Fibroblast of skin of left quadriceps (primary cell): ENCODE measurements at regions not wholly inside any gene's neighbourhood (a gene's known extent, or its start where the extent isn't known, plus 50 kb on each side); places are given as distances from the start of the nearest gene placed in this dataset.

Source experiments
- DNase-seq, 2 experiments: peaks; one replicate each; pipeline ENCODE4 v3.0.0-alpha.2; 2013; ENCODE audit warnings: low read depth in 2 of 2

DNA sequence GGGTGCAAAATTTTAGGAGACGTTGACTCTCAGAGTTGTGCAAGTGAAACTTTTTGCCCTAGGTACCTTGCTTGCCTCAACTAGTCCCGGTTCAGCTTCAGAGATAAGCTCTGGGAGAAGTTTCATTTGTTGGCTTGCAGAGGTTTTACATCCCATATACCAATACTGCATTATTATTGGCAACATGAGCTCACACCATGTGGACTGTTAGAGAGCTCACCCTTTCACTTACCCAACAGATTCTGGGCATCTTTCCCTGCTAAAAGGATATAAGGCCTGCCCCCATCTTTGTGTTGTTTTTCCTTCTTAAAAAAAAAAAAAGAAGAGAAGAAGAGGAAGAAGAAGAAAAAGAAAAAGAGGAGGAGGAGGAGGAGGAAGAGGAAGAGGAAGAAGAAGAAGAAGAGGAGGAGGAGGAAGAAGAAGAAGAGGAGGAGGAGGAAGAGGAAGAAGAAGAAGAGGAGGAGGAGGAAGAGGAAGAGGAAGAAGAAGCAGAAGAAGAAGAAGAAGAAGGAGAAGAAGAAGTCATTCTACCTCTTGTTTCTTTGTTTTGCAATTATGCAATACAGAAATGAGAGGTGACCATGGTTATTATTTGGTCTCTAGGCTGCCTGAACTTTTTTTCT is 292.6 kb upstream of the IRX3 start:
- no peak for DNase-seq

DNA sequence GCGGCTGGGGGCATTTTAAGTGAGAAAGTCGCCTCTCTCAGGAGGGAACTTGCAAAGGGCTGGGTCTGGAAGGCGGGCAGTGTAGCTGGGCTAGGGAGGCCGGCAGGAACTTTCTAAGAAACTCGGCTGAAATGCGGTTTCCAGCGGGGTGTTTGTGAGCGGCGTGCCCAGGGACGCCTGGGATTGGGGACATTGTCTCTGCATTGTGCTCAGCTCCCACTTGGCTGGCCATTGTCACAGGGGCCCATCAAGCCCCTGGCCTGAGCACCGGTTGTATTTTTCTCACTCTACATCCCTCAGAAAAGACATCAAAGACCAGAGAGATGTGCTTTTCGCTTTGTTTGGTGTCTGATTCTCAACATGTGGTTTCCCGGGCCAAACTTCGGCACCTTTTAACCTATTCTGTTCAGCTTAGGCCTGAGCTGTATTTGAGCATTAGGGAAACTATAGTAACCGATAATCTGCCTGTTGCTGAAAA is 291.1 kb upstream of the IRX3 start:
- no peak for DNase-seq

DNA sequence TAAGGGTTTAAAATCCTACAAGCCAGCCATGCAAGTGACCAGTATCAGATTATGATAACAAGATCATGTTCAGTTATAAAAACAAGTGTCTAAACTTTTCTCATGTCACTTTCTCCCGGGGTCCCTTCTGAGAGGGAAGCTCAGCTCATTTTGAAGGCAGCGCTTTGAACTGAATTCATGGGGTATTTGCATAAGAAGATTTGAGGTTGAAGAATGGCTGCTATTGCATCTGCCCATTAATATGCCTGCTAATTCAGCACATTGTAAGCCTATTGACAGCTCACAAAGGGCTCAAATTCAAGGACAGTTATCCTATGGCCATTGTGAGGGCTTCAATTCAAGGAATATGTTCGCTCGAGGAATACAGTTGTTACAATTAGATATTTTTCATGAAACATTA is 290.2 kb upstream of the IRX3 start:
- no peak for DNase-seq

DNA sequence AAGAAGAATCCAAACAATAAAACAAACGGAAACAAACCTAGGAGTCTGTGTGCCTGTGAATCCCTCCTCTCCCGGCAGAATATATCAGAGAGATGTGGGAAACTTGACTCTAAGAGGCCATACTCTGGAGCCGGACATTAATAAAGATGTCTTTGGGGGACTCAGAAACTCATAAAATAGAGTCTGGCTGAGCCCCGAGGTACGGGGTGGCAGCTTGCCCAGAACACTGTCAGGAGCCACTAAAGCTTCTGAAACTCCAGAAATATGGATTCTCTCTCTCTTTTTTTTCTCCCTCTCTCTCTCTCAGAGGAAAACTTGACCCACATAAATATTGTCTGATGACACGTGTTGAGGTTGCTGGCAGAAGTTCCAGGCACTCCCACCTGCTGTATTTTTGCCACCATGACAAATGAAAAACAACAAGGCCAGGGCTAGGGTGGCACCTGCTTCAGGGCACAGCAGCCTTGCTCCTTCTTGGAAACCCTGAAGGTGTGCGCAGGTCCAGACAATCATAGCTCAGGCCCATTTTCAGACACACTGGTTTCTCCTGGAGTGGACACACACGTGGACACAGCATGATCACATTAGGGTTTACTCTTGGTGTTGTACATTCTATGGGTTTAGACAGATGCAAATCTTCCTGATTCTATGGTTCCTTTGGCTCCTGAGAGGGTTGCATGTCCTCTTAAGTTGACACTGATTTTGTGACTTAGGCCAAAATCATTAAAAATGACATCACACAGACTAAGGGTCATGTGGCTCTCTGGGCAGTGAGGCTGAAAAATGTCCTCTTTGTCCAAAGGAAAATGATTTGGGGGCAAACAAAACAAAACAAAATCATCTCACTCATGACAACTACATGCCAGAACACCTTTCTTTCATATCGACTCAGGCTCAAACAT is 282.6 kb upstream of the IRX3 start:
- no peak for DNase-seq

- no peak for DNase-seq
Measured at GRCh38 chr16:54564841-54565240, 278.3 kb upstream of the IRX3 start.

GRCh38 chr16:54554581-54554980 is 268.0 kb upstream of the IRX3 start:
- no peak for DNase-seq

GRCh38 chr16:54548281-54548680 is 261.7 kb upstream of the IRX3 start:
- DNase-seq, result no peak

DNA sequence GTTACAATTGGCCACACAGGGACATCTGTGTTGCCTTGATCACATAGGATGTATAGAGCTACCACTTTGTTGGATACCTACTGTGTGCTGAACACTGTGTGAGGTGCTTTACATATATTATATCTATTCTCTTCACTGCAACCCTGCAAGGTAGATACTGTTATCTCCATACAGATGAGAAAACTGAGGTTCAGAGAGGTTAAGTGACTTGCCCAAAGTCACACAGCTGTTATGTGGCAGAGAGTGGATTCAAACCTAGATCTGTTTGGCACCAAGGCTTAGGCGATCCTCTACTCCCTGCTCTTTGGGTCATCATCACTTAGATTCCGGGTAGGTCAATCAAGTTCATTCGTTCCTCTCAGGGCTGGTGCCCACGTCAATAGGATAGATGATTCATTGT is 260.5 kb upstream of the IRX3 start:
- DNase-seq, result no peak

- no peak for DNase-seq
Measured at GRCh38 chr16:54546521-54546920, 259.9 kb upstream of the IRX3 start.

GRCh38 chr16:54545854-54546511 is 259.4 kb upstream of the IRX3 start:
- no peak for DNase-seq

DNA sequence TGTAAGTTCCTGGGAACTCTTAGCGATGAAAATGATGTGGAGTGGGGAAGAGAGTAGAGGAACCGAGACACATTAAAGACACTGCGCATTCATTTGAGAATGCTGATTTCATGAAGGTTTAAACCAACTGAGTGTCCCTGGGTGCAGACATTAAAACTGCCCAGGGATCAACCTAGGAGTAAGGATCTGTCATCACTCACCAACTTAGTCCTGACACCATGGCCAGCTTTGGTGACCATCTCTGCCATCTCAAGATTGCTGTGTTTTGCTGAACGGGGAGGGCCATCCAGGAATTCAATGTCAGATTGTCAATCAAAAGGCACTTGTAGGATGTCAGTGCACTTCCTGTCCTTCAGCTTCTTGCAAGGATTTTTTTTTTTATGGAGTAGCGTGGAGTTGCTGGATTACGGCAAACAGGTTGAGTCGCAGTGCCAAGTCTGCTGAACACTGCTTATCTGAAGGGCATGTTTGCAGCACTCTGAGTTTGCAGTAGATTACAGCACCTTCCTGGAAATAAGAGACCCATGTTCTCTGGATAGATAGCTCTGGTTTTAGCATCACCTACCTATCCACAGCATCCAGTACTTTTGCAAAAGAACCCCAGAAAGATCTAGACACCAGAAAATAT is 258.1 kb upstream of the IRX3 start:
- no peak for DNase-seq

GRCh38 chr16:54542805-54543505 is 256.4 kb upstream of the IRX3 start:
- no peak for DNase-seq

DNA sequence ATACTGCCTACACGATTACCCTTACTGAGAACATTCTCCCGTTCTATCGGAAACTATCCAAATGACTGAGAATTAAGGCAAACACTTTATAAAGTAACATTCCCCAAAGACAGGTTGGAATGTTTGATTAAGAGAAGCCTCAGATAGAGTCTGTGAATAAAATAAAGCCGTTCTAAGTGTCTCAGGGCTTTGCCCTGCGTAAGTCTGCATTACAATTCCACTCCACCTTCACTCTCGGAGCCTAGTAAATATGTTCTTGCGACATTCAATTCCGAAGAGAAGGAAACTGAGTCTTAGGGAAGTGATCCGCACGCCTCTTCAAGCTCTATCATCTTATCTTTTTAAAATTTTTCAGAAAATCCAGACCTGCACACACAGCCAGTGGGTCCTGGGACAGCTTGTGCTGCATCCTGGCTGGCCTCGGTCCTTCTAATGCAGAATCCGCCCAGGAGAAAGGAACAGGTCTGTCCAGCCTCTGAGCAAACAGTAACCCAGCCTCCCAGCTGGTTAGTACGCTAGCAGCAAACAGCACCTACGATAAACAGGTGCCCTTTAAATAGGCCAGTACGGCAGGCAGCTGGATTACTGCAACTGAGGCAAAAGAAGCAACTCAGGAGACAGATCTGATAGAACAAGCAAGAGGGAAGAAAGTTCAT is 254.1 kb upstream of the IRX3 start:
- no peak for DNase-seq

- peak; percentile 13 to 19 for DNase-seq
Measured at GRCh38 chr16:54538276-54538675, 251.7 kb upstream of the IRX3 start.

DNA sequence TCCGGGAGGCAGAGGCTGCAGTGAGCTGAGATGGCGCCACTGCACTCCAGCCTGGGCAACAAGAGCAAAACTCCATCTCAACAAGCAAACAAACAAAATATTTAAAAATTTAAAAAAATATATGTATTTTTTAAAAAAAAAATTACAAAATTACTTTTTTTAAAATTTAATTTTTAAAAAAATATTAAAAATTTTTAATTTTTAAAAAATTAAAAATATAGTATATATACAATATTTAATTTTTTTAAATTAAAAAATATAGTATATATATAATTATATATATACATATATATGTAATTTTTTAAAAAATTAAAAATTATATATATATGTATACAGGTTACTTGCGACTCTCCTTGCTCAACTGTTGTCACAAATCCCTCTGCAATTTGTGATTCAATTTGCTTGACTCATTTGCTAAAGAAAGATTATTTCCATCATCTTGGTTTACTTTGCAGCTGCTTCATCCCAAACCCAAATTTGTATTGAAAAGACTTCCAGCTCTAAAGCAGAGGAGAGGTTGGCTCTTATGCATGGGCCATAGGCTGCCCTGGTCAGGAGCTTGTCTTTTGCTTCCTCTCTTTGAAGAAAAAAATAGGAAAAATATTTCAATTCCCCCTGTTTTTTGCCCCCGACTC is 247.4 kb upstream of the IRX3 start:
- no peak for DNase-seq

GRCh38 chr16:54526916-54527315 is 240.3 kb upstream of the IRX3 start:
- DNase-seq, result no peak

- DNase-seq, result no peak
Measured at GRCh38 chr16:54526087-54526486, 239.5 kb upstream of the IRX3 start.

- no peak for DNase-seq
Measured at GRCh38 chr16:54525104-54525503, 238.5 kb upstream of the IRX3 start.

- DNase-seq, result no peak
Measured at GRCh38 chr16:54522584-54522983, 236.0 kb upstream of the IRX3 start.

GRCh38 chr16:54521327-54521726 is 234.7 kb upstream of the IRX3 start:
- no peak for DNase-seq
